C4-2B (cell line): ENCODE measurements at regions not wholly inside any gene's neighbourhood (a gene's known extent, or its start where the extent isn't known, plus 50 kb on each side); places are given as distances from the start of the nearest gene placed in this dataset.
"Not testable (repeated sequence)": the region's sequence is repeated elsewhere in the genome, so short reads cannot be mapped to it uniquely, and the experiment has no call there.

Experiments used
- CTCF ChIP-seq: fragments of 450-650 bp; conservative IDR thresholded peaks from 2 replicates; pipeline ENCODE4 v1.5.1; 2017; ENCODE audit warnings: mild to moderate bottlenecking
- ZFX ChIP-seq: fragments of 450-650 bp; IDR thresholded peaks from 2 replicates; pipeline ENCODE4 v1.6.1; 2017

- not testable (repeated sequence) for TF ChIP-seq CTCF, ZFX
Observed at GRCh38 chr1:65550306-65551010, 130.0 kb downstream of the LEPR start.
